MM.1S (cell line): ENCODE measurements at regions not wholly inside any gene's neighbourhood (a gene's known extent, or its start where the extent isn't known, plus 50 kb on each side); places are given as distances from the start of the nearest gene placed in this dataset.

Experiments used
- CTCF ChIP-seq: fragments of 300-600 bp; sonication (generic); IDR thresholded peaks from 2 replicates; pipeline ENCODE4 v1.5.1; 2016; ENCODE audit warnings: antibody characterized with exemption, low read length, mixed read lengths
- EZH2 ChIP-seq: fragments of 300-600 bp; sonication (generic); optimal IDR thresholded peaks from 2 replicates; pipeline ENCODE3; 2017; ENCODE audit warnings: low read depth, mild to moderate bottlenecking, antibody characterized with exemption, low read length, mixed read lengths

GRCh38 chr18:40346146-40346545 is 1608.9 kb upstream of the PIK3C3 start:
- TF ChIP-seq CTCF: no peak
- no peak for TF ChIP-seq EZH2
